Activated T-cell treated with anti-CD3 and anti-CD28 coated beads, Interleukin-2, amount 50 U/mL, for 72 hours (primary cell): ENCODE measurements at regions not wholly inside any gene's neighbourhood (a gene's known extent, or its start where the extent isn't known, plus 50 kb on each side); places are given as distances from the start of the nearest gene placed in this dataset.

ENCODE experiments used
- ATAC-seq, 2 donors: fragments of 150-1000 bp; cut with Tn5 transposase; replicated peaks in 1 of 2; 2 replicates each; pipeline ENCODE4 v1.10.0; 2021; ENCODE audit warnings: moderate library complexity in 2 of 2, mild to moderate bottlenecking in 1 of 2
- DNase-seq, 2 donors: peaks; one replicate each; pipeline ENCODE4 v3.0.0; 2021 to 2022; ENCODE audit warnings: mixed read lengths in 1 of 2
- H3K27ac Mint-ChIP-seq: one replicate; pipeline ENCODE4 v1.8.0; 2022; ENCODE audit warnings: mild to moderate bottlenecking, moderate library complexity, mixed read lengths
- H3K27me3 Mint-ChIP-seq: one replicate; pipeline ENCODE4 v1.8.0; 2022; ENCODE audit warnings: low read depth, mixed read lengths
- H3K36me3 Mint-ChIP-seq, 2 donors: one replicate each; pipeline ENCODE4 v1.8.0; 2022; ENCODE audit warnings: mixed read lengths in 2 of 2, mild to moderate bottlenecking in 1 of 2; ENCODE audit not compliant: insufficient read depth in 2 of 2
- H3K4me1 Mint-ChIP-seq: one replicate; pipeline ENCODE4 v1.8.0; 2022; ENCODE audit warnings: low read depth, mixed read lengths
- H3K4me3 Mint-ChIP-seq, 2 donors: one replicate each; pipeline ENCODE4 v1.8.0; 2022; ENCODE audit warnings: mild to moderate bottlenecking in 2 of 2, mixed read lengths in 2 of 2, moderate library complexity in 2 of 2
- H3K9me3 Mint-ChIP-seq, 2 donors: one replicate each; pipeline ENCODE4 v1.8.0; 2022; ENCODE audit warnings: mixed read lengths in 2 of 2

GRCh38 chr22:46052801-46053562 lies 76.0 kb upstream of the WNT7B start:
- Mint-ChIP-seq H3K4me1 (peaks cover 50% of the 10 kb centered on the region), H3K9me3 (no peaks in the 10 kb centered on the region), H3K36me3 (peaks cover 0 to 2% of the 10 kb centered on the region in 2 donors), H3K27ac (peak overlapping the region; percentile 96), H3K4me3 (peak overlapping the region; percentile 95 to 97), H3K27me3 (no peaks in the 10 kb centered on the region)
- ATAC-seq (peak; percentile 19 to 35), DNase-seq (peak; percentile 23 to 40)

- H3K36me3 Mint-ChIP-seq, result peaks cover 0 to 2% of the 10 kb centered on the region in 2 donors
- H3K4me1 Mint-ChIP-seq, result peaks cover 56% of the 10 kb centered on the region
- no peaks in the 10 kb centered on the region for H3K27me3 Mint-ChIP-seq
- peak; percentile 68 to 72 for ATAC-seq
- peak; percentile 59 to 74 for DNase-seq
- H3K9me3 Mint-ChIP-seq, result no peaks in the 10 kb centered on the region
- H3K27ac Mint-ChIP-seq, result peak overlapping the region; percentile 96
- H3K4me3 Mint-ChIP-seq, result peak overlapping the region; percentile 95 to 97
Measured at GRCh38 chr22:46053563-46054090, 76.7 kb upstream of the WNT7B start.

- Mint-ChIP-seq H3K4me3 (peak overlapping the region; percentile 95 to 97), H3K27ac (peak overlapping the region; percentile 95), H3K4me1 (peaks cover 58% of the 10 kb centered on the region), H3K36me3 (peaks cover 0 to 2% of the 10 kb centered on the region in 2 donors), H3K27me3 (no peaks in the 10 kb centered on the region), H3K9me3 (no peaks in the 10 kb centered on the region)
- peak; percentile 37 to 56 for DNase-seq
- ATAC-seq, result peak; percentile 46 to 53
Measured at GRCh38 chr22:46054091-46055073, 77.4 kb upstream of the WNT7B start.

GRCh38 chr22:46055181-46055875 lies 78.4 kb upstream of the WNT7B start:
- peaks cover 0 to 2% of the 10 kb centered on the region in 2 donors for H3K36me3 Mint-ChIP-seq
- no peaks in the 10 kb centered on the region for H3K9me3 Mint-ChIP-seq
- DNase-seq, result no peak
- H3K4me3 Mint-ChIP-seq, result peak overlapping the region; percentile 91 to 95
- no peak for ATAC-seq
- no peaks in the 10 kb centered on the region for H3K27me3 Mint-ChIP-seq
- peak overlapping the region; percentile 95 for H3K27ac Mint-ChIP-seq
- H3K4me1 Mint-ChIP-seq, result peaks cover 58% of the 10 kb centered on the region

GRCh38 chr22:46055911-46056545 lies 79.1 kb upstream of the WNT7B start:
- H3K27me3 Mint-ChIP-seq, result no peaks in the 10 kb centered on the region
- ATAC-seq, result no peak
- H3K9me3 Mint-ChIP-seq, result no peaks in the 10 kb centered on the region
- peaks cover 58% of the 10 kb centered on the region for H3K4me1 Mint-ChIP-seq
- no peak for DNase-seq
- H3K36me3 Mint-ChIP-seq, result peaks cover 0 to 2% of the 10 kb centered on the region in 2 donors
- peak overlapping the region in 1 of 2 donors; percentile 45 for H3K4me3 Mint-ChIP-seq
- peak overlapping the region; percentile 95 for H3K27ac Mint-ChIP-seq

GRCh38 chr22:46056546-46057245 lies 79.7 kb upstream of the WNT7B start:
- H3K9me3 Mint-ChIP-seq, result no peaks in the 10 kb centered on the region
- DNase-seq (no peak), ATAC-seq (no peak)
- peaks cover 0 to 2% of the 10 kb centered on the region in 2 donors for H3K36me3 Mint-ChIP-seq
- peaks cover 51% of the 10 kb centered on the region for H3K4me1 Mint-ChIP-seq
- H3K4me3 Mint-ChIP-seq, result peak overlapping the region in 1 of 2 donors; percentile 36
- H3K27me3 Mint-ChIP-seq, result no peaks in the 10 kb centered on the region
- H3K27ac Mint-ChIP-seq, result peak overlapping the region; percentile 95

- peaks cover 49% of the 10 kb centered on the region for H3K4me1 Mint-ChIP-seq
- DNase-seq (no peak), ATAC-seq (no peak)
- peak overlapping the region; percentile 95 for H3K27ac Mint-ChIP-seq
- H3K27me3 Mint-ChIP-seq, result no peaks in the 10 kb centered on the region
- no peaks in the 10 kb centered on the region for H3K9me3 Mint-ChIP-seq
- peak overlapping the region; percentile 71 to 85 for H3K4me3 Mint-ChIP-seq
- H3K36me3 Mint-ChIP-seq, result peaks cover 0 to 2% of the 10 kb centered on the region in 2 donors
Measured at GRCh38 chr22:46057246-46058090, 80.5 kb upstream of the WNT7B start.

- H3K27me3 Mint-ChIP-seq, result no peaks in the 10 kb centered on the region
- DNase-seq, result peak; percentile 35 to 59
- H3K27ac Mint-ChIP-seq, result peak overlapping the region; percentile 95
- H3K4me1 Mint-ChIP-seq, result peaks cover 43% of the 10 kb centered on the region
- H3K4me3 Mint-ChIP-seq, result peak overlapping the region; percentile 71 to 85
- H3K9me3 Mint-ChIP-seq, result no peaks in the 10 kb centered on the region
- ATAC-seq, result peak; percentile 70 to 76
- H3K36me3 Mint-ChIP-seq, result peaks cover 0 to 2% of the 10 kb centered on the region in 2 donors
Measured at GRCh38 chr22:46058091-46058420, 81.1 kb upstream of the WNT7B start.

GRCh38 chr22:46058591-46059519 lies 81.9 kb upstream of the WNT7B start:
- Mint-ChIP-seq H3K9me3 (no peaks in the 10 kb centered on the region), H3K27ac (peak overlapping the region; percentile 79), H3K4me1 (peaks cover 40% of the 10 kb centered on the region), H3K4me3 (peak overlapping the region; percentile 69 to 85), H3K36me3 (peaks cover 0 to 2% of the 10 kb centered on the region in 2 donors), H3K27me3 (no peaks in the 10 kb centered on the region)
- no peak for DNase-seq
- ATAC-seq, result no peak

- no peaks in the 10 kb centered on the region for H3K36me3 Mint-ChIP-seq
- H3K4me1 Mint-ChIP-seq, result peaks cover 32% of the 10 kb centered on the region
Measured at GRCh38 chr22:46060292-46061123, 83.5 kb upstream of the WNT7B start.

More at GRCh38 chr22:46060292-46061123, 83.5 kb upstream of the WNT7B start:
- ATAC-seq (no peak), DNase-seq (no peak)
- H3K4me3 Mint-ChIP-seq, result no peak overlapping the region
- no peaks in the 10 kb centered on the region for H3K27me3 Mint-ChIP-seq
- no peak overlapping the region for H3K27ac Mint-ChIP-seq
- H3K9me3 Mint-ChIP-seq, result no peaks in the 10 kb centered on the region
